Smooth muscle cell of the brain vasculature (primary cell): ENCODE measurements at regions not wholly inside any gene's neighbourhood (a gene's known extent, or its start where the extent isn't known, plus 50 kb on each side); places are given as distances from the start of the nearest gene placed in this dataset.

Source experiments
- DNase-seq: peaks from one replicate; pipeline ENCODE4 v3.0.0-alpha.2; 2012; ENCODE audit warnings: low read depth, low spot score

- no peak for DNase-seq
Observed at GRCh38 chr17:63126607-63127006, 160.6 kb downstream of the TANC2 start.

GRCh38 chr17:63132459-63132911 lies 166.4 kb downstream of the TANC2 start:
- DNase-seq: no peak

GRCh38 chr17:63133491-63133890 lies 167.5 kb downstream of the TANC2 start:
- no peak for DNase-seq

GRCh38 chr17:63134867-63135266 lies 168.8 kb downstream of the TANC2 start:
- no peak for DNase-seq

GRCh38 chr17:63136369-63137012 lies 170.5 kb downstream of the TANC2 start:
- DNase-seq: no peak

GRCh38 chr17:63137163-63137562 lies 171.1 kb downstream of the TANC2 start:
- DNase-seq: no peak

GRCh38 chr17:63138713-63139112 lies 172.7 kb downstream of the TANC2 start:
- no peak for DNase-seq

- no peak for DNase-seq
Observed at GRCh38 chr17:63139356-63139755, 173.3 kb downstream of the TANC2 start.

- peak; percentile 32 for DNase-seq
Observed at GRCh38 chr17:63140255-63140654, 174.2 kb downstream of the TANC2 start.

- DNase-seq: no peak
Observed at GRCh38 chr17:63142836-63143235, 176.8 kb downstream of the TANC2 start.

GRCh38 chr17:63150490-63150889 lies 184.5 kb downstream of the TANC2 start:
- DNase-seq: no peak

- DNase-seq: peak; percentile 20
Observed at GRCh38 chr17:63150994-63151464, 185.0 kb downstream of the TANC2 start.

- no peak for DNase-seq
Observed at GRCh38 chr17:63151941-63152523, 186.0 kb downstream of the TANC2 start.

GRCh38 chr17:63153488-63153887 lies 187.5 kb downstream of the TANC2 start:
- no peak for DNase-seq

GRCh38 chr17:63154586-63155244 lies 188.7 kb downstream of the TANC2 start:
- DNase-seq: no peak

- no peak for DNase-seq
Observed at GRCh38 chr17:63156986-63157385, 191.0 kb downstream of the TANC2 start.

- DNase-seq: no peak
Observed at GRCh38 chr17:63162406-63163157, 196.5 kb downstream of the TANC2 start.

- no peak for DNase-seq
Observed at GRCh38 chr17:63163158-63163520, 197.1 kb downstream of the TANC2 start.

GRCh38 chr17:63165400-63165799 lies 199.4 kb downstream of the TANC2 start:
- no peak for DNase-seq

GRCh38 chr17:63170795-63171194 lies 204.8 kb downstream of the TANC2 start:
- no peak for DNase-seq

- no peak for DNase-seq
Observed at GRCh38 chr17:63171428-63172393, 205.7 kb downstream of the TANC2 start.
